ENCODE measurements at regions not wholly inside any gene's neighbourhood (a gene's known extent, or its start where the extent isn't known, plus 50 kb on each side); places are given as distances from the start of the nearest gene placed in this dataset.

DNA sequence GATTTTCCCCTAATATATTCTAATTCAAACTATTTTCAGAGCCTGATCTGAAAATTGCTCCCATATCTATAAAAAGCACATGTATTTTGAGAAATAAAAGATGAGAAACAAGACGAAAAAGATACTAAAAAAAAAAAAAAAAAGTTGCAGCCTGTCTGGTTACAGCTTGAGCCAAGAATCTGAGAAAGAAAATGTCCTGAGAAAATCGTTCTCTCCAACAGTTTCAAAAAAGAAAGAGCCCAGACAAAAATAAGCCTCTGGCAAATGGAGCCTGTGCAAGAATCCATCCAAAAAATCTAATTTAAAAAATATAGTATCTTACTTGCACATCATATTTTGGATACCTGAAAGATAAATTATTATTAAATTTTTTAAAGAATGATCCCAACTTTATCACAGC is 163.0 kb upstream of the TBL1X start:
- intact Hi-C loops (cut with micrococcal nuclease) = no loop called here
- BruUV-seq (replicated peaks) = no TSS peak
- Histone ChIP-seq H3K9me3 (ENCODE audit: low read length) (no peaks in the 10 kb centered on the region), H3K4me3 (ENCODE audit: low read length) (no peak overlapping the region), H3K4me2 (ENCODE audit: low read length) (no peak overlapping the region), H4K20me1 (ENCODE audit: low read length) (no peaks in the 10 kb centered on the region), H3F3A (ENCODE audit: low read length, unreplicated experiment) (no peaks in the 10 kb centered on the region), H3K9me2 (replicated peaks; ENCODE audit: low read length) (no peaks in the 10 kb centered on the region), H3K79me2 (ENCODE audit: low read length) (no peaks in the 10 kb centered on the region), H3K27ac (ENCODE audit: low read length) (no peak overlapping the region), H3K27me3 (ENCODE audit: low read length) (no peaks in the 10 kb centered on the region), H3K36me3 (ENCODE audit: low read depth, low read length) (no peaks in the 10 kb centered on the region), H2AFZ (ENCODE audit: low read length) (no peak overlapping the region), H3K9ac (ENCODE audit: low read length) (no peak overlapping the region), H3K4me1 (ENCODE audit: insufficient read depth, low read length) (no peaks in the 10 kb centered on the region)
- DNase-seq (no peak), ATAC-seq (no peak)
- ChIA-PET POLR2A (ENCODE audit: unreplicated experiment) (no interaction called here), CTCF (no interaction called here)
- TF ChIP-seq, protein P1, sequence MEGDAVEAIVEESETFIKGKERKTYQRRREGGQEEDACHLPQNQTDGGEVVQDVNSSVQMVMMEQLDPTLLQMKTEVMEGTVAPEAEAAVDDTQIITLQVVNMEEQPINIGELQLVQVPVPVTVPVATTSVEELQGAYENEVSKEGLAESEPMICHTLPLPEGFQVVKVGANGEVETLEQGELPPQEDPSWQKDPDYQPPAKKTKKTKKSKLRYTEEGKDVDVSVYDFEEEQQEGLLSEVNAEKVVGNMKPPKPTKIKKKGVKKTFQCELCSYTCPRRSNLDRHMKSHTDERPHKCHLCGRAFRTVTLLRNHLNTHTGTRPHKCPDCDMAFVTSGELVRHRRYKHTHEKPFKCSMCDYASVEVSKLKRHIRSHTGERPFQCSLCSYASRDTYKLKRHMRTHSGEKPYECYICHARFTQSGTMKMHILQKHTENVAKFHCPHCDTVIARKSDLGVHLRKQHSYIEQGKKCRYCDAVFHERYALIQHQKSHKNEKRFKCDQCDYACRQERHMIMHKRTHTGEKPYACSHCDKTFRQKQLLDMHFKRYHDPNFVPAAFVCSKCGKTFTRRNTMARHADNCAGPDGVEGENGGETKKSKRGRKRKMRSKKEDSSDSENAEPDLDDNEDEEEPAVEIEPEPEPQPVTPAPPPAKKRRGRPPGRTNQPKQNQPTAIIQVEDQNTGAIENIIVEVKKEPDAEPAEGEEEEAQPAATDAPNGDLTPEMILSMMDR (conservative IDR thresholded peaks at IDR 0.05; ENCODE audit: low read depth, low read length) = no peak
- TF ChIP-seq EZH2 (IDR thresholded peaks at IDR 0.05; ENCODE audit: low read length, unreplicated experiment) = no peak
- no peak for TF ChIP-seq EZH2phosphoT487 (IDR thresholded peaks at IDR 0.05; ENCODE audit: borderline replicate concordance, low read length)

DNA sequence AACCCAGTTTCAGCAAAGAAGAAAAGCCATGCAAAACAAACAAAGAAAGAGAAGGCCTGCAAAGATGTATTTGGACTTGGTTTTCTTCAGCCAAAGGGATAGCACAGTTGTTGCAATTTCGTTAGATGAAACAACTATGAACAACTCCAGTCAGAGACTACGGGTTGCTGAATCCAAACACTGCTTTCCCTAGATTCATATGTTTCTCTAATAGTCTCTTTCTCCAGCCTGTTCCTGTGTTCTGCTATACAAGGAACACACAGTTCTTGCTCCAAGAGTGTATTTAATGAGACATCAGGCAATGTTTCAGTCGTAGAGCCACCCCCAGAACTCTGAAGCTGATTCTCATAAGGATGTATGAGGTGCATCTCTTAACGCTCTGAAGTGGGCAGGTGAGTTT is 162.5 kb upstream of the TBL1X start:
- no peak overlapping the region for H3K4me3 ChIP-seq (ENCODE audit: low read length)
- BruUV-seq (replicated peaks) = no TSS peak
- no peak overlapping the region for H3K4me2 ChIP-seq (ENCODE audit: low read length)
- H3K27ac ChIP-seq (ENCODE audit: low read length) = no peak overlapping the region
- H3F3A ChIP-seq (ENCODE audit: low read length, unreplicated experiment) = no peaks in the 10 kb centered on the region
- no peak for ATAC-seq
- H4K20me1 ChIP-seq (ENCODE audit: low read length) = no peaks in the 10 kb centered on the region
- CTCF ChIA-PET = no interaction called here
- no peaks in the 10 kb centered on the region for H3K27me3 ChIP-seq (ENCODE audit: low read length)
- H3K79me2 ChIP-seq (ENCODE audit: low read length) = no peaks in the 10 kb centered on the region
- no peaks in the 10 kb centered on the region for H3K9me3 ChIP-seq (ENCODE audit: low read length)
- H3K9me2 ChIP-seq (replicated peaks; ENCODE audit: low read length) = no peaks in the 10 kb centered on the region
- no peak for DNase-seq
- TF ChIP-seq EZH2 (IDR thresholded peaks at IDR 0.05; ENCODE audit: low read length, unreplicated experiment) (no peak), EZH2phosphoT487 (IDR thresholded peaks at IDR 0.05; ENCODE audit: borderline replicate concordance, low read length) (no peak)
- TF ChIP-seq, protein P1 (conservative IDR thresholded peaks at IDR 0.05; ENCODE audit: low read depth, low read length) = no peak
- POLR2A ChIA-PET (ENCODE audit: unreplicated experiment) = no interaction called here
- no peak overlapping the region for H2AFZ ChIP-seq (ENCODE audit: low read length)
- H3K9ac ChIP-seq (ENCODE audit: low read length) = no peak overlapping the region
- H3K36me3 ChIP-seq (ENCODE audit: low read depth, low read length) = no peaks in the 10 kb centered on the region
- intact Hi-C loops (cut with micrococcal nuclease) = no loop called here
- H3K4me1 ChIP-seq (ENCODE audit: insufficient read depth, low read length) = no peaks in the 10 kb centered on the region

DNA sequence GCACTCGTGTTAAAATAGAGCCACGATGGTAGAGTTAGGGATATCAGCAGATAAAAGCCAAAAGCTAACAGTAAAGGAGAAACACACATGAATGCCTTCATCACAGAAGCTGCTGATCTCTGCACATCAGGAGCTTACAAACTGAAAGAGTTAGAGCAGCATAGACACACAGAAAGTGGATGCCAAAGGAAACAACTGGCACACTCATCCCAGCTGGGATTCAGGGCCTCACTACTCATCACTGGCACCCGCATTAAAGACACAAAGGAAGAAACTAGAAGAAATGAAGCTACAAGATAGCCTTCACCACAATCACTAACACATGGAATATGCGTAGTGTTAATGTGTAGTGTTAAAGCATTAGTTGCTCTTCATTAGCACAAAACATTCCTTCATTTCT is 156.4 kb upstream of the TBL1X start:
- H3K27ac ChIP-seq (ENCODE audit: low read length) = no peak overlapping the region

More for the DNA sequence above, 156.4 kb upstream of the TBL1X start:
- Histone ChIP-seq H3K4me3 (ENCODE audit: low read length) (no peak overlapping the region), H3K36me3 (ENCODE audit: low read depth, low read length) (no peaks in the 10 kb centered on the region), H3K79me2 (ENCODE audit: low read length) (no peaks in the 10 kb centered on the region), H3F3A (ENCODE audit: low read length, unreplicated experiment) (no peaks in the 10 kb centered on the region), H3K9ac (ENCODE audit: low read length) (no peak overlapping the region), H3K4me1 (ENCODE audit: insufficient read depth, low read length) (0 out of 2 replicates have a peak, but pooled peaks cover 3% of the 10 kb centered on the region), H2AFZ (ENCODE audit: low read length) (no peak overlapping the region), H3K27me3 (ENCODE audit: low read length) (no peaks in the 10 kb centered on the region), H4K20me1 (ENCODE audit: low read length) (no peaks in the 10 kb centered on the region), H3K4me2 (ENCODE audit: low read length) (no peak overlapping the region), H3K9me2 (replicated peaks; ENCODE audit: low read length) (no peaks in the 10 kb centered on the region), H3K9me3 (ENCODE audit: low read length) (no peaks in the 10 kb centered on the region)
- intact Hi-C loops (cut with micrococcal nuclease) = no loop called here
- DNase-seq (no peak), ATAC-seq (no peak)
- BruUV-seq (replicated peaks) = no TSS peak
- ChIA-PET POLR2A (ENCODE audit: unreplicated experiment) (no interaction called here), CTCF (no interaction called here)
- TF ChIP-seq EZH2 (IDR thresholded peaks at IDR 0.05; ENCODE audit: low read length, unreplicated experiment) (no peak), EZH2phosphoT487 (IDR thresholded peaks at IDR 0.05; ENCODE audit: borderline replicate concordance, low read length) (no peak)
- TF ChIP-seq, protein P1 (conservative IDR thresholded peaks at IDR 0.05; ENCODE audit: low read depth, low read length) = no peak

All from PC-3 (cell line).